Left lung (tissue), 4 donors: ENCODE measurements at regions not wholly inside any gene's neighbourhood (a gene's known extent, or its start where the extent isn't known, plus 50 kb on each side); places are given as distances from the start of the nearest gene placed in this dataset.
A peak's percentile ranks its signal among the peaks of the same experiment; 100 is the strongest.

Experiments
- ATAC-seq: fragments of 200-7000 bp; cut with Tn5 transposase; one replicate; pipeline ENCODE4 v1.9.1; 2020; ENCODE audit warnings: moderate library complexity
- DNase-seq, 4 donors: peaks; one replicate each; pipeline ENCODE4 v3.0.0-alpha.2; 2013 to 2020
- H3K27ac ChIP-seq, 2 donors: fragments of 200-600 bp; sonication (generic) in 1 of 2; one replicate each; pipeline versions ENCODE4 v1.5.0 to v1.8.0; 2020 to 2021
- H3K27me3 ChIP-seq, 2 donors: fragments of 200-600 bp; sonication (generic) in 1 of 2; one replicate each; pipeline versions ENCODE4 v1.5.0 to v1.8.0; 2020 to 2021
- H3K36me3 ChIP-seq, 2 donors: fragments of 200-600 bp; sonication (generic) in 1 of 2; one replicate each; pipeline versions ENCODE4 v1.5.0 to v1.8.0; 2020 to 2021
- H3K4me1 ChIP-seq, 2 donors: fragments of 200-600 bp; one replicate each; pipeline ENCODE4 v1.8.0; 2021
- H3K4me3 ChIP-seq, 2 donors: fragments of 200-600 bp; sonication (generic) in 1 of 2; one replicate each; pipeline versions ENCODE4 v1.5.0 to v1.8.0; 2020 to 2021; ENCODE audit warnings: mild to moderate bottlenecking in 1 of 2
- H3K9me3 ChIP-seq, 2 donors: fragments of 200-600 bp; sonication (generic) in 1 of 2; one replicate each; pipeline versions ENCODE4 v1.5.0 to v1.8.0; 2020 to 2021
- intact Hi-C, 2 donors: fragments of 100-400 bp; cut with DNase I; formaldehyde crosslinking; loops; one replicate each; pipeline versions ENCODE4 v1.11.2 to v1.14.2; 2022
- TF ChIP-seq, protein P1 (sequence below), 2 donors: fragments of 200-600 bp; sonication (generic) in 1 of 2; IDR thresholded peaks; one replicate each; pipeline versions ENCODE4 v1.5.0 to v1.8.0; 2021; ENCODE audit warnings: antibody characterized with exemption in 2 of 2
- donor health status: DM: no; HTN: yes; CAD: no.
- donor health status: DM: no; HTN: no; CAD: no.

DNA sequence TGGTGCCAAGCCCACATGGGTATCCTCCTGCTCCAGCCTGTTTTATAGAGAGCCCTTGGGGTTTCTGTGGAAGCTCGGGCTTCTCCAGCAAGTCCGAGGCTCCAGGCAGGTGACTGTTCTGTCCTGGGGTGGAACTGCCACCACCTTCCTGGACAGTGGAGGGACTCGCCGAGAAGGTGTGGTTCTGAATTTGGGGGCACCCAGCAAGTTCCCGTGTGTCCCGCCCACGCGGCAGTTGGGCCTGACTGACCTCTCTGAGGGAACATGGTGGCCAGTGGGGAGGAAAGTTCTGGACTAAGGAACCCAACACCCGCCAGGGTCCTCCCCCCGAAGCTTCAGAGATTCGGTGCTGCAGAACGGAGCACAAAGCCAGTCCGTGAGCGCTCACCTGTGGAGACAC, 158.1 kb upstream of the C1orf174 start:
- ATAC-seq (no peak), DNase-seq (peak in 1 of 4 donors; percentile 53)
- H3K27ac ChIP-seq = no peak overlapping the region
- H3K27me3 ChIP-seq = peaks cover 0 to 37% of the 10 kb centered on the region in 2 donors
- intact Hi-C loops = no loop called here
- H3K4me1 ChIP-seq = no peaks in the 10 kb centered on the region
- H3K9me3 ChIP-seq = no peaks in the 10 kb centered on the region
- no peaks in the 10 kb centered on the region for H3K36me3 ChIP-seq
- H3K4me3 ChIP-seq = no peak overlapping the region
- TF ChIP-seq, protein P1, sequence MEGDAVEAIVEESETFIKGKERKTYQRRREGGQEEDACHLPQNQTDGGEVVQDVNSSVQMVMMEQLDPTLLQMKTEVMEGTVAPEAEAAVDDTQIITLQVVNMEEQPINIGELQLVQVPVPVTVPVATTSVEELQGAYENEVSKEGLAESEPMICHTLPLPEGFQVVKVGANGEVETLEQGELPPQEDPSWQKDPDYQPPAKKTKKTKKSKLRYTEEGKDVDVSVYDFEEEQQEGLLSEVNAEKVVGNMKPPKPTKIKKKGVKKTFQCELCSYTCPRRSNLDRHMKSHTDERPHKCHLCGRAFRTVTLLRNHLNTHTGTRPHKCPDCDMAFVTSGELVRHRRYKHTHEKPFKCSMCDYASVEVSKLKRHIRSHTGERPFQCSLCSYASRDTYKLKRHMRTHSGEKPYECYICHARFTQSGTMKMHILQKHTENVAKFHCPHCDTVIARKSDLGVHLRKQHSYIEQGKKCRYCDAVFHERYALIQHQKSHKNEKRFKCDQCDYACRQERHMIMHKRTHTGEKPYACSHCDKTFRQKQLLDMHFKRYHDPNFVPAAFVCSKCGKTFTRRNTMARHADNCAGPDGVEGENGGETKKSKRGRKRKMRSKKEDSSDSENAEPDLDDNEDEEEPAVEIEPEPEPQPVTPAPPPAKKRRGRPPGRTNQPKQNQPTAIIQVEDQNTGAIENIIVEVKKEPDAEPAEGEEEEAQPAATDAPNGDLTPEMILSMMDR (IDR thresholded peaks at IDR 0.05) = no peak

DNA sequence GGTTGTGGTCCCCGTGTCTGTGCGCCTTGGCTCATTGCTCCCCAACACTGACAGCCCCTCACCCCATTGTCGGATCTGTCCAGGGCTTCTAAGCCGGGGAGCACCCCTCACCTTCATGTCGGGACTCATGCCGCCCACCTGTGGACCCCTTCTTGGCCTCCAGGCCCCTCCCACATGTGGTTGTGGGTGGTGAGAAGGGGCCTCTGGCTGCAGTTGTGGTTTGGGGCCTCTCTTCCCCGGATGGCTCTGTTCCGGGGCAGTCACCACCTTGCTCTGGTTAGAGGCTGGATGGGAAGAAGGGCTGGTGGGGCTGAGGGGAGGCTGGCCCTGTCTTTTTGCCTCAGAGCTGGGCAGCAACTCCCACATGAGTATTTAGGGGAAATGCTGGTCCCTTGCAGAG, 158.6 kb upstream of the C1orf174 start:
- no peak for ATAC-seq
- intact Hi-C loops = no loop called here
- H3K27ac ChIP-seq = no peak overlapping the region
- no peaks in the 10 kb centered on the region for H3K4me1 ChIP-seq
- TF ChIP-seq, protein P1 (IDR thresholded peaks at IDR 0.05) = no peak
- H3K4me3 ChIP-seq = no peak overlapping the region
- H3K9me3 ChIP-seq = no peaks in the 10 kb centered on the region
- no peaks in the 10 kb centered on the region for H3K36me3 ChIP-seq
- DNase-seq = no peak
- H3K27me3 ChIP-seq = peaks cover 0 to 31% of the 10 kb centered on the region in 2 donors

DNA sequence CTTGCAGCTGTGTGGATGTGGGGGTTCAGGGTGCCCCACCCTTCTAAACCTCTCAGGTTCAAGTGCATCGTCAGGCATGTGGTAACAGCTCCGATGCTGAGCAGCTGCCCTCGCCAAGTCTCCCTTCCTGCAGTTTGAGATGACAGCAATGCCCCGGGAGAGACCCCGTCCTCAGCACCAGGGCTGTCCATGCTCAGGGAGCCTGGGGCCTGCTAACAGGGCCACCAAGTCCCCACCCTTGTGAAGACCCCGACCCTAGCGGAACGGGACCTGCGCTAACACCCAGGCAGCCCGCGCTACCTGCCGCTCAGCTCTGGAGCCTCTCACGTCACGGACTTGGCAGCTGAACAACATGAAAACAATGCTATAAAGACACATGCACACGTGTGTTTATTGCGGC, 159.2 kb upstream of the C1orf174 start:
- DNase-seq (no peak), ATAC-seq (no peak)
- TF ChIP-seq, protein P1 (IDR thresholded peaks at IDR 0.05) = no peak
- Histone ChIP-seq H3K4me3 (no peak overlapping the region), H3K27ac (no peak overlapping the region), H3K9me3 (no peaks in the 10 kb centered on the region), H3K27me3 (peaks cover 0 to 26% of the 10 kb centered on the region in 2 donors), H3K4me1 (no peaks in the 10 kb centered on the region), H3K36me3 (no peaks in the 10 kb centered on the region)
- intact Hi-C loops = no loop called here

DNA sequence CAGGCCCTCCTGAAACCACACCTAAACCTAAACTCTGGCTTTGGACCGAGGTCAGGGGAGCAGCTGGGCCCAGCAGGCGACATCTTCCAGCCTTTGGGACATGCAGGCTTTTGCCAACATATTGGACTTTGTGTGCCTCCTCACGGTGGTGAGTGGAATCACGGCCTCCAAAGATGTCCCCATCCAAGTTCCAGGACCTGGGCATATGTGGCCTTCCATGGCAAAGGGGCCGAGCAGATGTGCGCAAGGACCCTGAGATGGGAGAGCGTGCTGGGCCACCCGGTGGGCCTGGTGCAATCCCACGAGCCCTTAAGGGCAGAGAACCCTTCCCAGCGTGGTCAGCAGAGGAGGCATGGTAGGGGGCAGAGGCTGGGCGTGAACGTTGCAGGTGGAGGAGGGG, 160.8 kb upstream of the C1orf174 start:
- Histone ChIP-seq H3K4me1 (no peaks in the 10 kb centered on the region), H3K4me3 (no peak overlapping the region), H3K27me3 (peaks cover 0 to 14% of the 10 kb centered on the region in 2 donors), H3K36me3 (no peaks in the 10 kb centered on the region), H3K27ac (no peak overlapping the region), H3K9me3 (no peaks in the 10 kb centered on the region)
- ATAC-seq = no peak
- intact Hi-C loops = no loop called here
- TF ChIP-seq, protein P1 (IDR thresholded peaks at IDR 0.05) = no peak
- DNase-seq = no peak

GRCh38 chr1:4061521-4062031, 161.5 kb upstream of the C1orf174 start:
- Histone ChIP-seq H3K4me1 (no peaks in the 10 kb centered on the region), H3K9me3 (no peaks in the 10 kb centered on the region), H3K27me3 (peaks cover 0 to 14% of the 10 kb centered on the region in 2 donors), H3K27ac (no peak overlapping the region), H3K36me3 (no peaks in the 10 kb centered on the region), H3K4me3 (no peak overlapping the region)
- intact Hi-C loops = no loop called here
- DNase-seq = no peak
- TF ChIP-seq, protein P1 (IDR thresholded peaks at IDR 0.05) = no peak
- no peak for ATAC-seq
